GM23338 (cell line): ENCODE measurements at regions not wholly inside any gene's neighbourhood (a gene's known extent, or its start where the extent isn't known, plus 50 kb on each side); places are given as distances from the start of the nearest gene placed in this dataset.

Source experiments
- ATAC-seq: fragments of 200-7000 bp; cut with Tn5 transposase; 3 replicates; pipeline ENCODE4 v1.9.1; 2020
- DNase-seq: peaks from one replicate; pipeline ENCODE4 v3.0.0-alpha.2; 2015; ENCODE audit warnings: low spot score
- H2AFZ ChIP-seq: fragments of 200-600 bp; sonication (generic); 2 replicates; pipeline ENCODE4 v1.8.0; 2016; ENCODE audit warnings: antibody characterized with exemption, mild to moderate bottlenecking, moderate library complexity
- H3F3A ChIP-seq: fragments of 200-600 bp; sonication (generic); replicated peaks from 2 replicates; pipeline ENCODE4 v1.8.0; 2017; ENCODE audit warnings: antibody characterized with exemption, mixed run types, low read depth
- H3K27ac ChIP-seq: fragments of 200-600 bp; sonication (generic); 2 replicates; pipeline ENCODE4 v1.6.1; 2016; ENCODE audit warnings: low read depth
- H3K27me3 ChIP-seq: fragments of 200-600 bp; sonication (generic); 2 replicates; pipeline ENCODE4 v1.8.0; 2016; ENCODE audit warnings: mild to moderate bottlenecking, mixed run types, moderate library complexity; ENCODE audit not compliant: insufficient read depth
- H3K36me3 ChIP-seq: fragments of 200-600 bp; sonication (generic); 2 replicates; pipeline ENCODE4 v1.8.0; 2016; ENCODE audit warnings: mild to moderate bottlenecking; ENCODE audit not compliant: insufficient read depth
- H3K4me1 ChIP-seq: fragments of 200-600 bp; sonication (generic); 2 replicates; pipeline ENCODE4 v1.8.0; 2016; ENCODE audit warnings: mild to moderate bottlenecking, moderate library complexity; ENCODE audit not compliant: insufficient read depth
- H3K4me2 ChIP-seq: fragments of 200-600 bp; sonication (generic); 2 replicates; pipeline ENCODE4 v1.7.1; 2017; ENCODE audit warnings: mixed run types
- H3K4me3 ChIP-seq: fragments of 200-600 bp; sonication (generic); 2 replicates; pipeline ENCODE4 v1.6.1; 2016; ENCODE audit warnings: mixed run types
- H3K79me2 ChIP-seq: fragments of 200-600 bp; sonication (generic); replicated peaks from 2 replicates; pipeline ENCODE4 v1.8.0; 2017; ENCODE audit warnings: mild to moderate bottlenecking; ENCODE audit not compliant: insufficient read depth
- H3K9me2 ChIP-seq: fragments of 200-600 bp; sonication (generic); 2 replicates; pipeline ENCODE4 v1.8.0; 2017; ENCODE audit not compliant: insufficient read depth
- H4K20me1 ChIP-seq: fragments of 200-600 bp; sonication (generic); replicated peaks from 2 replicates; pipeline ENCODE4 v1.8.0; 2017; ENCODE audit warnings: mild to moderate bottlenecking; ENCODE audit not compliant: insufficient read depth
- H3K27ac Mint-ChIP-seq: 2 replicates; pipeline ENCODE4 v1.8.0; 2020; ENCODE audit warnings: inconsistent platforms, mild to moderate bottlenecking, moderate library complexity, mixed read lengths
- H3K27me3 Mint-ChIP-seq: 3 replicates; pipeline ENCODE4 v1.8.0; 2022; ENCODE audit warnings: low read depth, mild to moderate bottlenecking, moderate library complexity, mixed read lengths, inconsistent platforms; ENCODE audit not compliant: insufficient read depth, poor library complexity
- H3K36me3 Mint-ChIP-seq: 3 replicates; pipeline ENCODE4 v1.8.0; 2021; ENCODE audit warnings: low read depth, mild to moderate bottlenecking, inconsistent platforms, moderate library complexity, mixed read lengths
- H3K4me1 Mint-ChIP-seq: 3 replicates; pipeline ENCODE4 v1.8.0; 2020; ENCODE audit warnings: mild to moderate bottlenecking, inconsistent platforms, mixed read lengths
- H3K4me3 Mint-ChIP-seq: 3 replicates; pipeline ENCODE4 v1.8.0; 2021; ENCODE audit warnings: moderate library complexity, mild to moderate bottlenecking, inconsistent platforms, mixed read lengths
- H3K9me3 Mint-ChIP-seq: 3 replicates; pipeline ENCODE4 v1.8.0; 2020; ENCODE audit warnings: moderate library complexity, mild to moderate bottlenecking, inconsistent platforms, mixed read lengths
- CREB1 ChIP-seq: fragments of 250-450 bp; sonication (Bioruptor Pico); IDR thresholded peaks from 2 replicates; pipeline ENCODE4 v1.5.0; 2020; ENCODE audit warnings: low read depth, mild to moderate bottlenecking, moderate library complexity
- ETS1 ChIP-seq: IDR thresholded peaks from 2 replicates; pipeline ENCODE4 v1.6.1; 2016; ENCODE audit warnings: antibody characterized with exemption
- EZH2 ChIP-seq: fragments of 200-600 bp; sonication (generic); IDR thresholded peaks from one replicate; pipeline ENCODE4 v1.8.0; 2017; ENCODE audit warnings: antibody characterized with exemption, mild to moderate bottlenecking, low read depth; ENCODE audit not compliant: unreplicated experiment
- EZH2phosphoT487 ChIP-seq: fragments of 200-600 bp; sonication (generic); IDR thresholded peaks from one replicate; pipeline ENCODE4 v1.8.1; 2018; ENCODE audit warnings: antibody characterized with exemption; ENCODE audit not compliant: unreplicated experiment
- JUNB ChIP-seq: IDR thresholded peaks from one replicate; pipeline ENCODE4 v1.6.1; 2016; ENCODE audit warnings: antibody characterized with exemption; ENCODE audit not compliant: unreplicated experiment
- POLR2AphosphoS5 ChIP-seq: IDR thresholded peaks from 2 replicates; pipeline ENCODE4 v1.6.1; 2016; ENCODE audit warnings: antibody characterized with exemption, low read depth
- STAT1 ChIP-seq: IDR thresholded peaks from one replicate; pipeline ENCODE4 v1.6.1; 2016; ENCODE audit warnings: antibody characterized with exemption; ENCODE audit not compliant: unreplicated experiment
- ZNF114 ChIP-seq: fragments of 250-450 bp; sonication (Bioruptor Pico); IDR thresholded peaks from 2 replicates; pipeline ENCODE4 v1.5.0; 2020; ENCODE audit warnings: mild to moderate bottlenecking, moderate library complexity
- ZNF331 ChIP-seq: fragments of 250-450 bp; sonication (Bioruptor Pico); IDR thresholded peaks from 2 replicates; pipeline ENCODE4 v1.5.0; 2020; ENCODE audit warnings: low read depth, mild to moderate bottlenecking, moderate library complexity
- TF ChIP-seq, protein P1 (sequence below): IDR thresholded peaks from one replicate; pipeline ENCODE4 v1.6.1; 2018; ENCODE audit warnings: antibody characterized with exemption; ENCODE audit not compliant: unreplicated experiment
- TF ChIP-seq, protein P2 (sequence below): fragments of 250-450 bp; sonication (Bioruptor Pico); IDR thresholded peaks from 2 replicates; pipeline ENCODE4 v1.5.0; 2020; ENCODE audit warnings: mild to moderate bottlenecking, moderate library complexity

- TF ChIP-seq, protein P1, sequence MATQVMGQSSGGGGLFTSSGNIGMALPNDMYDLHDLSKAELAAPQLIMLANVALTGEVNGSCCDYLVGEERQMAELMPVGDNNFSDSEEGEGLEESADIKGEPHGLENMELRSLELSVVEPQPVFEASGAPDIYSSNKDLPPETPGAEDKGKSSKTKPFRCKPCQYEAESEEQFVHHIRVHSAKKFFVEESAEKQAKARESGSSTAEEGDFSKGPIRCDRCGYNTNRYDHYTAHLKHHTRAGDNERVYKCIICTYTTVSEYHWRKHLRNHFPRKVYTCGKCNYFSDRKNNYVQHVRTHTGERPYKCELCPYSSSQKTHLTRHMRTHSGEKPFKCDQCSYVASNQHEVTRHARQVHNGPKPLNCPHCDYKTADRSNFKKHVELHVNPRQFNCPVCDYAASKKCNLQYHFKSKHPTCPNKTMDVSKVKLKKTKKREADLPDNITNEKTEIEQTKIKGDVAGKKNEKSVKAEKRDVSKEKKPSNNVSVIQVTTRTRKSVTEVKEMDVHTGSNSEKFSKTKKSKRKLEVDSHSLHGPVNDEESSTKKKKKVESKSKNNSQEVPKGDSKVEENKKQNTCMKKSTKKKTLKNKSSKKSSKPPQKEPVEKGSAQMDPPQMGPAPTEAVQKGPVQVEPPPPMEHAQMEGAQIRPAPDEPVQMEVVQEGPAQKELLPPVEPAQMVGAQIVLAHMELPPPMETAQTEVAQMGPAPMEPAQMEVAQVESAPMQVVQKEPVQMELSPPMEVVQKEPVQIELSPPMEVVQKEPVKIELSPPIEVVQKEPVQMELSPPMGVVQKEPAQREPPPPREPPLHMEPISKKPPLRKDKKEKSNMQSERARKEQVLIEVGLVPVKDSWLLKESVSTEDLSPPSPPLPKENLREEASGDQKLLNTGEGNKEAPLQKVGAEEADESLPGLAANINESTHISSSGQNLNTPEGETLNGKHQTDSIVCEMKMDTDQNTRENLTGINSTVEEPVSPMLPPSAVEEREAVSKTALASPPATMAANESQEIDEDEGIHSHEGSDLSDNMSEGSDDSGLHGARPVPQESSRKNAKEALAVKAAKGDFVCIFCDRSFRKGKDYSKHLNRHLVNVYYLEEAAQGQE = no peak
- TF ChIP-seq POLR2AphosphoS5 (no peak), ZNF114 (CRISPR knock-in tag) (no peak), STAT1 (no peak), ETS1 (no peak), EZH2phosphoT487 (no peak), JUNB (no peak), EZH2 (no peak), CREB1 (CRISPR knock-in tag) (no peak)
These were observed 58.8 kb upstream of the LINC01488 start (continued) for GRCh38 chr11:69422645-69423044.

GRCh38 chr11:69423181-69423580 lies 58.3 kb upstream of the LINC01488 start:
- H3K27ac Mint-ChIP-seq = no peak overlapping the region
- peaks cover 11% of the 10 kb centered on the region for H3K36me3 Mint-ChIP-seq
- peaks cover 13% of the 10 kb centered on the region for H3K4me1 Mint-ChIP-seq
- peaks cover 21% of the 10 kb centered on the region for H3K9me3 Mint-ChIP-seq
- DNase-seq (no peak), ATAC-seq (no peak)
- peaks cover 6% of the 10 kb centered on the region; the same call in 1 of the 2 replicates for H3K4me1 ChIP-seq
- H3K4me2 ChIP-seq = no peak overlapping the region
- H3K27me3 ChIP-seq = no peaks in the 10 kb centered on the region
- no peak overlapping the region for H3K27ac ChIP-seq
- no peaks in the 10 kb centered on the region for H3K79me2 ChIP-seq
- no peaks in the 10 kb centered on the region for H4K20me1 ChIP-seq
- H3F3A ChIP-seq = no peaks in the 10 kb centered on the region
- H3K4me3 ChIP-seq = no peak overlapping the region
- peaks cover 10% of the 10 kb centered on the region; the same call in 1 of the 2 replicates for H3K36me3 ChIP-seq
- peaks cover 16% of the 10 kb centered on the region for H3K27me3 Mint-ChIP-seq
- H3K9me2 ChIP-seq = no peaks in the 10 kb centered on the region
- no peak overlapping the region for H3K4me3 Mint-ChIP-seq
- H2AFZ ChIP-seq = no peak overlapping the region
- no peak for TF ChIP-seq ZNF331
- TF ChIP-seq JUNB = no peak
- TF ChIP-seq, protein P1 = no peak
- TF ChIP-seq, protein P2, sequence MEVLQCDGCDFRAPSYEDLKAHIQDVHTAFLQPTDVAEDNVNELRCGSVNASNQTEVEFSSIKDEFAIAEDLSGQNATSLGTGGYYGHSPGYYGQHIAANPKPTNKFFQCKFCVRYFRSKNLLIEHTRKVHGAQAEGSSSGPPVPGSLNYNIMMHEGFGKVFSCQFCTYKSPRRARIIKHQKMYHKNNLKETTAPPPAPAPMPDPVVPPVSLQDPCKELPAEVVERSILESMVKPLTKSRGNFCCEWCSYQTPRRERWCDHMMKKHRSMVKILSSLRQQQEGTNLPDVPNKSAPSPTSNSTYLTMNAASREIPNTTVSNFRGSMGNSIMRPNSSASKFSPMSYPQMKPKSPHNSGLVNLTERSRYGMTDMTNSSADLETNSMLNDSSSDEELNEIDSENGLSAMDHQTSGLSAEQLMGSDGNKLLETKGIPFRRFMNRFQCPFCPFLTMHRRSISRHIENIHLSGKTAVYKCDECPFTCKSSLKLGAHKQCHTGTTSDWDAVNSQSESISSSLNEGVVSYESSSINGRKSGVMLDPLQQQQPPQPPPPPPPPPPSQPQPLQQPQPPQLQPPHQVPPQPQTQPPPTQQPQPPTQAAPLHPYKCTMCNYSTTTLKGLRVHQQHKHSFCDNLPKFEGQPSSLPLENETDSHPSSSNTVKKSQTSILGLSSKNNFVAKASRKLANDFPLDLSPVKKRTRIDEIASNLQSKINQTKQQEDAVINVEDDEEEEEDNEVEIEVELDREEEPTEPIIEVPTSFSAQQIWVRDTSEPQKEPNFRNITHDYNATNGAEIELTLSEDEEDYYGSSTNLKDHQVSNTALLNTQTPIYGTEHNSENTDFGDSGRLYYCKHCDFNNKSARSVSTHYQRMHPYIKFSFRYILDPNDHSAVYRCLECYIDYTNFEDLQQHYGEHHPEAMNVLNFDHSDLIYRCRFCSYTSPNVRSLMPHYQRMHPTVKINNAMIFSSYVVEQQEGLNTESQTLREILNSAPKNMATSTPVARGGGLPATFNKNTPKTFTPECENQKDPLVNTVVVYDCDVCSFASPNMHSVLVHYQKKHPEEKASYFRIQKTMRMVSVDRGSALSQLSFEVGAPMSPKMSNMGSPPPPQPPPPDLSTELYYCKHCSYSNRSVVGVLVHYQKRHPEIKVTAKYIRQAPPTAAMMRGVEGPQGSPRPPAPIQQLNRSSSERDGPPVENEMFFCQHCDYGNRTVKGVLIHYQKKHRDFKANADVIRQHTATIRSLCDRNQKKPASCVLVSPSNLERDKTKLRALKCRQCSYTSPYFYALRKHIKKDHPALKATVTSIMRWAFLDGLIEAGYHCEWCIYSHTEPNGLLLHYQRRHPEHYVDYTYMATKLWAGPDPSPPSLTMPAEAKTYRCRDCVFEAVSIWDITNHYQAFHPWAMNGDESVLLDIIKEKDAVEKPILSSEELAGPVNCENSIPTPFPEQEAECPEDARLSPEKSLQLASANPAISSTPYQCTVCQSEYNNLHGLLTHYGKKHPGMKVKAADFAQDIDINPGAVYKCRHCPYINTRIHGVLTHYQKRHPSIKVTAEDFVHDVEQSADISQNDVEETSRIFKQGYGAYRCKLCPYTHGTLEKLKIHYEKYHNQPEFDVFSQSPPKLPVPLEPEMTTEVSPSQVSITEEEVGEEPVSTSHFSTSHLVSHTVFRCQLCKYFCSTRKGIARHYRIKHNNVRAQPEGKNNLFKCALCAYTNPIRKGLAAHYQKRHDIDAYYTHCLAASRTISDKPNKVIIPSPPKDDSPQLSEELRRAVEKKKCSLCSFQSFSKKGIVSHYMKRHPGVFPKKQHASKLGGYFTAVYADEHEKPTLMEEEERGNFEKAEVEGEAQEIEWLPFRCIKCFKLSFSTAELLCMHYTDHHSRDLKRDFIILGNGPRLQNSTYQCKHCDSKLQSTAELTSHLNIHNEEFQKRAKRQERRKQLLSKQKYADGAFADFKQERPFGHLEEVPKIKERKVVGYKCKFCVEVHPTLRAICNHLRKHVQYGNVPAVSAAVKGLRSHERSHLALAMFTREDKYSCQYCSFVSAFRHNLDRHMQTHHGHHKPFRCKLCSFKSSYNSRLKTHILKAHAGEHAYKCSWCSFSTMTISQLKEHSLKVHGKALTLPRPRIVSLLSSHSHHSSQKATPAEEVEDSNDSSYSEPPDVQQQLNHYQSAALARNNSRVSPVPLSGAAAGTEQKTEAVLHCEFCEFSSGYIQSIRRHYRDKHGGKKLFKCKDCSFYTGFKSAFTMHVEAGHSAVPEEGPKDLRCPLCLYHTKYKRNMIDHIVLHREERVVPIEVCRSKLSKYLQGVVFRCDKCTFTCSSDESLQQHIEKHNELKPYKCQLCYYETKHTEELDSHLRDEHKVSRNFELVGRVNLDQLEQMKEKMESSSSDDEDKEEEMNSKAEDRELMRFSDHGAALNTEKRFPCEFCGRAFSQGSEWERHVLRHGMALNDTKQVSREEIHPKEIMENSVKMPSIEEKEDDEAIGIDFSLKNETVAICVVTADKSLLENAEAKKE (CRISPR knock-in tag) = no peak
